B cell (primary cell): ENCODE measurements at regions not wholly inside any gene's neighbourhood (a gene's known extent, or its start where the extent isn't known, plus 50 kb on each side); places are given as distances from the start of the nearest gene placed in this dataset.

Source experiments
- ATAC-seq: fragments of 200-7000 bp; cut with Tn5 transposase; one replicate; pipeline ENCODE4 v1.10.0; 2021; ENCODE audit warnings: low read depth, mild to moderate bottlenecking, moderate number of reproducible peaks, moderate library complexity
- CTCF ChIA-PET: fragments of 350-600 bp; sonication (Branson Sonifier 250); formaldehyde crosslinking; loops from one replicate; lab custom pipeline; 2021; ENCODE audit warnings: antibody characterized with exemption, inconsistent platforms; lab: Charles Lee
- POLR2A ChIA-PET: fragments of 350-600 bp; sonication (Branson Sonifier 250); formaldehyde crosslinking; loops from one replicate; lab custom pipeline; 2021; ENCODE audit warnings: antibody characterized with exemption; lab: Charles Lee
- DNase-seq: peaks from one replicate; pipeline ENCODE4 v3.0.0; 2013
- H2AFZ ChIP-seq: 2 replicates; pipeline ENCODE4 v1.6.1; 2012; ENCODE audit warnings: mild to moderate bottlenecking, low read depth, low read length; ENCODE audit not compliant: insufficient read depth, poor library complexity, severe bottlenecking
- H3K27ac ChIP-seq, 2 donors: 1 replicate in 1 of 2; 2 replicates in 1 of 2; pipeline ENCODE4 v1.5.1; 2012 to 2013; ENCODE audit warnings: low read length in 2 of 2, mild to moderate bottlenecking in 2 of 2, moderate library complexity in 1 of 2
- H3K27me3 ChIP-seq, 4 experiments: fragments of 200-600 bp in 1 of 4; sonication (generic) in 1 of 4; replicated peaks in 1 of 4; 1 replicate in 2 of 4; 2 replicates in 2 of 4; pipeline versions ENCODE4 v1.6.1 to v1.7.0; 2013 to 2016; ENCODE audit warnings: low read length in 3 of 4, mild to moderate bottlenecking in 2 of 4, mixed read lengths in 1 of 4, moderate library complexity in 1 of 4; ENCODE audit not compliant: insufficient read depth in 4 of 4, control insufficient read depth in 3 of 4; ENCODE audit errors: control extremely low read depth in 1 of 4
- H3K36me3 ChIP-seq, 2 experiments: replicated peaks in 1 of 2; 1 replicate in 1 of 2; 2 replicates in 1 of 2; pipeline versions ENCODE4 v1.6.1 to v1.7.1; 2013; ENCODE audit warnings: low read length in 1 of 2; ENCODE audit not compliant: insufficient read depth in 2 of 2, control insufficient read depth in 1 of 2; ENCODE audit errors: control extremely low read depth in 1 of 2, extremely low read depth in 1 of 2
- H3K4me1 ChIP-seq, 2 donors: fragments of 200-600 bp in 1 of 2; sonication (generic) in 1 of 2; 1 replicate in 1 of 2; 2 replicates in 1 of 2; pipeline versions ENCODE4 v1.5.1 to v1.6.1; 2013 to 2017; ENCODE audit warnings: low read length in 2 of 2; ENCODE audit not compliant: control insufficient read depth in 2 of 2, insufficient read depth in 2 of 2
- H3K4me2 ChIP-seq: replicated peaks from 2 replicates; pipeline ENCODE3; 2012; ENCODE audit warnings: mild to moderate bottlenecking, low read depth, low read length; ENCODE audit not compliant: poor library complexity, severe bottlenecking
- H3K4me3 ChIP-seq, 5 experiments: fragments of 200-600 bp in 1 of 5; sonication (generic) in 1 of 5; 1 replicate in 3 of 5; 2 replicates in 2 of 5; pipeline versions ENCODE4 v1.5.1 to v1.7.0; 2011 to 2016; ENCODE audit warnings: low read length in 4 of 5, mild to moderate bottlenecking in 4 of 5, low read depth in 2 of 5, control low read depth in 1 of 5, moderate library complexity in 1 of 5; ENCODE audit not compliant: insufficient read depth in 1 of 5; ENCODE audit errors: control extremely low read depth in 1 of 5, extremely low read depth in 1 of 5
- H3K79me2 ChIP-seq: fragments of 200-600 bp; sonication (generic); one replicate; pipeline ENCODE4 v1.6.0; 2016; ENCODE audit warnings: low read length; ENCODE audit not compliant: control insufficient read depth, insufficient read depth
- H3K9ac ChIP-seq: fragments of 200-600 bp; sonication (generic); 2 replicates; pipeline ENCODE4 v1.6.1; 2017; ENCODE audit warnings: mild to moderate bottlenecking, low read length, moderate library complexity
- H3K9me3 ChIP-seq, 3 donors: one replicate each; pipeline versions ENCODE4 v1.6.1 to v1.7.1; 2013; ENCODE audit warnings: low read length in 2 of 3; ENCODE audit not compliant: control insufficient read depth in 2 of 3, insufficient read depth in 1 of 3; ENCODE audit errors: control extremely low read depth in 1 of 3
- H4K20me1 ChIP-seq: 2 replicates; pipeline ENCODE4 v1.6.0; 2012; ENCODE audit warnings: mild to moderate bottlenecking, low read length; ENCODE audit not compliant: insufficient read depth, control insufficient read depth, poor library complexity, severe bottlenecking
- H3K27ac Mint-ChIP-seq: one replicate; pipeline ENCODE4 v1.8.0; 2021; ENCODE audit warnings: mixed read lengths
- H3K27me3 Mint-ChIP-seq: one replicate; pipeline ENCODE4 v1.8.0; 2021; ENCODE audit warnings: mixed read lengths
- H3K4me1 Mint-ChIP-seq: one replicate; pipeline ENCODE4 v1.8.0; 2021; ENCODE audit warnings: mixed read lengths
- H3K4me3 Mint-ChIP-seq: one replicate; pipeline ENCODE4 v1.8.0; 2021; ENCODE audit warnings: mixed read lengths
- H3K9me3 Mint-ChIP-seq: one replicate; pipeline ENCODE4 v1.8.0; 2022; ENCODE audit warnings: mixed read lengths; ENCODE audit not compliant: insufficient read depth
- CTCF ChIP-seq: fragments of 200-600 bp; IDR thresholded peaks from one replicate; pipeline ENCODE4 v1.8.0; 2022; ENCODE audit warnings: antibody characterized with exemption, mild to moderate bottlenecking
- EZH2 ChIP-seq: IDR thresholded peaks from 2 replicates; pipeline ENCODE4 v1.6.1; 2012; ENCODE audit warnings: borderline replicate concordance, low read depth, mild to moderate bottlenecking, moderate library complexity, low read length; ENCODE audit not compliant: insufficient read depth, poor library complexity, severe bottlenecking
- WGBS: methylation state at CpG from one replicate; pipeline ENCODE4 v1.1.5; 2013; ENCODE audit warnings: missing lambda C conversion rate; ENCODE audit not compliant: insufficient coverage; 5-methylcytosine and 5-hydroxymethylcytosine counted together
- intact Hi-C: fragments of 100-400 bp; cut with micrococcal nuclease; formaldehyde crosslinking; loops from one replicate; pipeline ENCODE4 v1.10.0; 2022

- H3K27ac ChIP-seq: no peak overlapping the region
- CTCF ChIA-PET: no interaction called here
Observed at GRCh38 chr1:190599670-190600069, 122.0 kb upstream of the BRINP3 start.

DNA sequence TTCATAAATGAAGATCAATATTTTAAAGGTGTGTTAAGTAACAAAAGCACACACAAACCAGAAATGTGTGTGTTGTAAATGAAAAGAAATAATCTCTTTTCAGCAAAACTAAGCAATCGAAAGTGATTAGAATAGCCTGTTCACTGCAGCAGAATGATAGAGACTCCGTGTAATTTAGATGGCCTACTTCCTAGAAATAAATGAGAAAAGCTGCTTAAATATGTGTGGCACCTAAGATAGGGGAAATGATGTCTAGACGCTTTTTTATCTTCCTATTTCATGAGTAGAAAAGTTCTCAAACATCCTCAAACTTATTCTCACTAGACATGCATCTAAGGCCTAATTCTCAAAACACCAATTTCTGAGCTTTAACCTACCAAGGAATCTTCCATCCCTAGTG, 124.7 kb upstream of the BRINP3 start:
- Histone ChIP-seq H3K4me3 (no peak overlapping the region), H4K20me1 (no peaks in the 10 kb centered on the region), H3K79me2 (no peaks in the 10 kb centered on the region), H3K27ac (no peak overlapping the region), H2AFZ (no peak overlapping the region), H3K9me3 (no peaks in the 10 kb centered on the region), H3K36me3 (no peaks in the 10 kb centered on the region), H3K4me2 (no peak overlapping the region), H3K9ac (no peak overlapping the region), H3K27me3 (no peaks in the 10 kb centered on the region), H3K4me1 (no peaks in the 10 kb centered on the region)
- ChIA-PET CTCF (interaction anchor here (0.5 kb wide), 1 partner anchor 289 kb away, joined by 3 read pairs; no protein-coding TSS in a partner anchor), POLR2A (no interaction called here)
- DNase-seq (no peak), ATAC-seq (no peak)
- no peak for TF ChIP-seq CTCF
- no peak for TF ChIP-seq EZH2
- no peaks in the 10 kb centered on the region for H3K4me1 Mint-ChIP-seq
- intact Hi-C loops: no loop called here
- no CpG with 5 or more reads among the region's 3 CpGs for whole genome bisulfite sequencing
- H3K4me3 Mint-ChIP-seq: no peak overlapping the region
- no peak overlapping the region for H3K27ac Mint-ChIP-seq
- no peaks in the 10 kb centered on the region for H3K27me3 Mint-ChIP-seq
- H3K9me3 Mint-ChIP-seq: no peaks in the 10 kb centered on the region

More at GRCh38 chr1:190599670-190600069, 122.0 kb upstream of the BRINP3 start:
- no peaks in the 10 kb centered on the region for H4K20me1 ChIP-seq
- DNase-seq (no peak), ATAC-seq (no peak)
- Mint-ChIP-seq H3K4me1 (no peaks in the 10 kb centered on the region), H3K27ac (no peak overlapping the region), H3K4me3 (no peak overlapping the region), H3K27me3 (no peaks in the 10 kb centered on the region), H3K9me3 (no peaks in the 10 kb centered on the region)
- H3K79me2 ChIP-seq: no peaks in the 10 kb centered on the region
- POLR2A ChIA-PET: no interaction called here
- H2AFZ ChIP-seq: no peak overlapping the region
- H3K4me3 ChIP-seq: no peak overlapping the region
- no peak overlapping the region for H3K4me2 ChIP-seq
- H3K36me3 ChIP-seq: no peaks in the 10 kb centered on the region
- no peak for TF ChIP-seq EZH2
- no peaks in the 10 kb centered on the region for H3K4me1 ChIP-seq
- H3K9ac ChIP-seq: no peak overlapping the region
- H3K27me3 ChIP-seq: no peaks in the 10 kb centered on the region
- intact Hi-C loops: no loop called here
- no peaks in the 10 kb centered on the region for H3K9me3 ChIP-seq
